ENCODE measurements at regions not wholly inside any gene's neighbourhood (a gene's known extent, or its start where the extent isn't known, plus 50 kb on each side); places are given as distances from the start of the nearest gene placed in this dataset.
"Not testable (repeated sequence)": the region's sequence is repeated elsewhere in the genome, so short reads cannot be mapped to it uniquely, and the experiment has no call there.

DNA sequence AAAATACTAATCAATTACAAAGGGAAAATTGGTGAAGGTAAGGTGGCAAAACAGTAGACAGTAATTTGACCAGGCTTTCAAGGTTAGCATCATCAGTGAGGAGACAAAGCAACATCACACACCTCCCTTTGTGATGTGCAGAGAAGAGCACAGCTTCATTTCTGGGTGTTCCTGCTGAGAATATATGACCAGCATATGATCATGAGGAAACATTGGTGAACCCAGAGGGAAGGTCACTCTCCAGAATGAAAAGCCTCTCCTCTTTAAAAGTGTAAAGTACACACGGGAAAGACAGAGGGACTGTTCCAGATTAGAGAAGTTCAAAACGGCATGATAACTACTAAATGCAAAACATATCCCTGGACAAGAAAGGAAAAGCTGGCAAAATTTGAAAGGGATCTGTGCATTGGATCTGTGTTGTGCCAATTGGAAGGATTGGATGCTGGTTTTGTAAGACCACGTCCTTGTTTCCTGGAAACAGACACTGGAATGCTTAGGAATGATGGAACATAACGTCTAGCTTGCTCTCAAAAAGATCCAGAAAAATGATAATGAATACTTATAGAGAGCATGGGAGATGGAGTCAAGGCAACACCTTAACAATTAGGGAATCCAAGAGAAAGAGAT lies 80.6 kb upstream of the MITF start:
- DNase-seq (ENCODE audit: low spot score in 2 of 2) (no peak), ATAC-seq (ENCODE audit: low read depth) (no peak)
- no peak overlapping the region for H3K4me3 Mint-ChIP-seq
- no peaks in the 10 kb centered on the region for H3K4me1 Mint-ChIP-seq
- peaks cover 1% of the 10 kb centered on the region for H3K27me3 Mint-ChIP-seq
- H3K27ac Mint-ChIP-seq: no peak overlapping the region
- H3K36me3 Mint-ChIP-seq: no peaks in the 10 kb centered on the region
- no peaks in the 10 kb centered on the region for H3K9me3 Mint-ChIP-seq

DNA sequence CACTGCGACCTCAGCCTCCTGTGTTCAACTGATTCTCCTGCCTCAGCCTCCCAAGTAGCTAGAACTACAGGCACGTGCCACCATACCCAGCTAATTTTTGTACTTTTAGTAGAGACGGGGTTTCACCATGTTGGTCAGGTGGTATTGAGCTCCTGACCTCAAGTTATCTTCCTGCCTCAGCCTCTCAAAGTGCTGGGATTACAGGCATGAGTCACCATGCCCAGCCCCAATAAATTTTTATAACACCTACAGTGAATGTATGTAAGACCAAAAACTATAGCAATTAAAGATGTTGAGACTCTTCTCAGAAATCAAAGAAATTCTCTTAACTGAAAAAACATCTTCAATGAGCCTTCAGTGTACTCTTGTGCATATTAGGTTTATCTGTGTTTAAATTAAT lies 82.2 kb upstream of the MITF start:
- H3K4me3 Mint-ChIP-seq; H3K36me3 Mint-ChIP-seq; H3K27me3 Mint-ChIP-seq; ATAC-seq (ENCODE audit: low read depth); H3K9me3 Mint-ChIP-seq; H3K4me1 Mint-ChIP-seq; H3K27ac Mint-ChIP-seq; DNase-seq (ENCODE audit: low spot score in 2 of 2): not testable (repeated sequence)

DNA sequence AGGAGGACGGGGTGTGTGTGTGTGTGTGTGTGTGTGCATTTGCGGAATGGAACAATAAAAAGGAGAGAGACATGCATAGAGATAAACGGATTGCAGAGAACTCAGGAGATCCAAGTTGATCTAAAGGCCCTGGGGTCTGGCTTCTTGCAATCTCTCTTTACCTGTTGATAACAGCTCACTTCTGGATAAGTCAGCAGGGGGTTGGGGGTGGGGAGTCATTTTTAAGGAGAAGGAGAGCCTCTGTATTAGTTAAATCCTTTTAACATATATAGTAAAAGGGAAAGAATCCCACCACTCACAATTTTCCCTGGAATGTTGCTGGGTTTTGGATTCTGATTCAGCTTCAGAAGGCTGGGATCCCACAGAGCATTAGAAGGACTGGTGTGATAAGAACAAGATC lies 87.5 kb upstream of the MITF start:
- ATAC-seq (ENCODE audit: low read depth): no peak
- DNase-seq (ENCODE audit: low spot score in 2 of 2): no peak
- Mint-ChIP-seq H3K27me3 (peaks cover 3% of the 10 kb centered on the region), H3K27ac (no peak overlapping the region), H3K4me3 (no peak overlapping the region), H3K9me3 (no peaks in the 10 kb centered on the region), H3K36me3 (no peaks in the 10 kb centered on the region), H3K4me1 (no peaks in the 10 kb centered on the region)

DNA sequence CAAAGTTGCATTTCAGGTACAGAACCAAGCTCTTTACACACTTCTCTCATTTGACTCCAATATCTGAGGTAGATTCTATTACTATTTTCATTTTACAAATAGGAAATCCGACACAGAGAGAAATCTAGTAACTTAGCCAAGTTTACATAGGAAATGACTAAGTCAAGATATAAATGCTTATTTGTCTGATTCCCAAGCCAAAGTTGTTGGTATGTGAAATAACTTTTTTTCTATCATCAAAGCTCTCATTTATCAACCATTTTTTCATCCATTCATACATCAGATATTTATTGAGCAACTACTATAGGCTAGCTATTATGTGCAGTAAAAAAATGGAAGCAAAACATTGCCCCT lies 89.2 kb upstream of the MITF start:
- Mint-ChIP-seq H3K9me3 (no peaks in the 10 kb centered on the region), H3K4me1 (no peaks in the 10 kb centered on the region), H3K4me3 (no peak overlapping the region), H3K36me3 (no peaks in the 10 kb centered on the region), H3K27me3 (peaks cover 3% of the 10 kb centered on the region), H3K27ac (no peak overlapping the region)
- DNase-seq (ENCODE audit: low spot score in 2 of 2): no peak
- no peak for ATAC-seq (ENCODE audit: low read depth)

DNA sequence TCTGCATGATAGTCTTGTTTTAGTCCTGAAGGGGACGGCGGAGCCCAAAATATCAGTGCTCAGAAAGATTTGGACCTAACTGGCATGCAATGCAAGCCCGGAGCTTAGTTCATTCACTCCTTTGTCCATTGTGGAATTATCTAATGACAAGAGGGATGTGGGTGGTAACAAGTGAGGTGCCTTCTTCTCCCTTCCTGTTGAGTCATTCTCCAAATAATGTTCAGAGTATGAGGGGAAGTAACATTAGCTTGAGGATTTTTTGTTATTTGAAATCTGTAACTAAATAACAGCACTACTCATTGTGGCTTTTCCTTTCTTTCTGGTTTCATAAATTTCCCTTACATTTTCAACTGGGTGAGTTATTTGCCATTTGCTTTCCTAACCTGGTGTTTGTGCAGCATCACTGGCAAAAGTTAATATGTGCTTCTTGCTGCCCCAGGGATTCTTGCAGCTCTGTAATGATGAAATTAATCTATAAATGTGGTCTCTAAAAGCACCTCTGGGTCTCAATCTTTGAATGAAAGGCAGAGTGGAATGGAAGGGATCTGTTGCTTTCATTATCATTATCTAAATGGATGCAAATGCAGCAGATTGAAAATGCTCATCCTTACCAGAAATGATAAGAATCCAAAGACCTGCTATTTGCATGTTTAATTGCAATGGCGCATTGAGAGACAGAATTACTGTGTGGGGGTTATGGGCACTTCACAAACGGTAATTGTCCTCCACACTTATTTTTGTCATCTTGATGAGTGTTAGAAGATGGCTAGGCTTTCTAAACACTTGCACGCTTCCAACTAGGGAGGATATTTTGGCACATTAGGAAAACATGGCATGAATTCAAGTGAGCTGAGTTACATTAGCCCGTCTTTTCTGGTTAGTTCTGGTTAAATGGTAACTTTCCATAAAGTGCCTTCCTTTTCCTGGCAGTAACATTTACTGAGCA lies 89.9 kb upstream of the MITF start:
- no peak overlapping the region for H3K27ac Mint-ChIP-seq
- peaks cover 3% of the 10 kb centered on the region for H3K27me3 Mint-ChIP-seq
- H3K36me3 Mint-ChIP-seq: no peaks in the 10 kb centered on the region
- no peak for DNase-seq (ENCODE audit: low spot score in 2 of 2)
- H3K9me3 Mint-ChIP-seq: no peaks in the 10 kb centered on the region
- H3K4me3 Mint-ChIP-seq: no peak overlapping the region
- no peak for ATAC-seq (ENCODE audit: low read depth)
- no peaks in the 10 kb centered on the region for H3K4me1 Mint-ChIP-seq

DNA sequence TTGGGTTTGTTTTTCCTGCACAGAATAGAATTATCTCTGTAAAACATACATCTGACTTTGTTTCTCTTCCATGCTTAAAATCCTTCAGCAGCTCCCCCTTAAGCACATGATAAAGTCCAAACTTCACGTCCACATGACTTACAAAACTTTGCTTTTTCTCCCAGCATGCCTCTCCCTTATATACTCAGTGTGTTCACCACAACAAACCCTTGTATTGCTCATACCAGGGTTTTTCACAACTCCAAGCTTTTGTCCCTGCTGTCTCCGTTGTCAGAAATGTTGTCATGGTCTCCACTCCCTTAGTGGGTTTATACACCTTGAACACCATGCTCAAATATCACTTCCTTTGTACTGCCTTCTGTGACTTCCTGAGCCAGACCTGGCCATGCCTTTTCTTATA lies 91.1 kb upstream of the MITF start:
- H3K36me3 Mint-ChIP-seq: no peaks in the 10 kb centered on the region
- peaks cover 3% of the 10 kb centered on the region for H3K27me3 Mint-ChIP-seq
- no peak overlapping the region for H3K27ac Mint-ChIP-seq
- no peaks in the 10 kb centered on the region for H3K9me3 Mint-ChIP-seq
- H3K4me1 Mint-ChIP-seq: no peaks in the 10 kb centered on the region
- no peak overlapping the region for H3K4me3 Mint-ChIP-seq
- ATAC-seq (ENCODE audit: low read depth) (no peak), DNase-seq (ENCODE audit: low spot score in 2 of 2) (no peak)

DNA sequence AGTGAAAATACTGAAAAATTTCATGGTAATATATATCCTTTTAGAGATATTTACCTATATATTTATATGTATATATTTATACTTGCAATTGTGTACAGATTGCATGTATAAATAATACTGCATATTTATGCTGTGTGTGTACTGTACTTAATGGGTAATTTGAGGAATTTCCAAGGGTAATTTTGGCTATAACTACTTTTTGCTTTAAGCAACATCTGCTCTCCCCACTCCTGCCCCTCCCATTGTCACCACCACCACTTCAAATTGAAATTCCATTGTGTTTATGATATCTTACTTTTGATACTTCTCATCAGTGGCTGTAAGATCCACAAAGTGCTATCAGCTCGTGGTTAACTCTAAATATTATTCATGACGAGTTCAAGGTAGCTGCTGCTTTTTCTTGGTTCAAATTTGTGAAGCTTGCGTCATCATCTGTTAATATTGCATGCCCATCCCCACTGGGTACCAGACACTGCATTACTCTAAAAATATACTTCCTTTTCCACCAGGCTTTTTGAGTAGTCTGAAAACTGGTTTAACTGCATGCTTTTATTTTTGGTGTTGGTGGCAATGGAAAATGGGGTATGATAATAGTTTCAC lies 91.7 kb upstream of the MITF start:
- no peak overlapping the region for H3K27ac Mint-ChIP-seq
- no peaks in the 10 kb centered on the region for H3K4me1 Mint-ChIP-seq
- H3K9me3 Mint-ChIP-seq: no peaks in the 10 kb centered on the region
- no peaks in the 10 kb centered on the region for H3K36me3 Mint-ChIP-seq
- peaks cover 3% of the 10 kb centered on the region for H3K27me3 Mint-ChIP-seq
- H3K4me3 Mint-ChIP-seq: no peak overlapping the region
- DNase-seq (ENCODE audit: low spot score in 2 of 2): no peak
- no peak for ATAC-seq (ENCODE audit: low read depth)

DNA sequence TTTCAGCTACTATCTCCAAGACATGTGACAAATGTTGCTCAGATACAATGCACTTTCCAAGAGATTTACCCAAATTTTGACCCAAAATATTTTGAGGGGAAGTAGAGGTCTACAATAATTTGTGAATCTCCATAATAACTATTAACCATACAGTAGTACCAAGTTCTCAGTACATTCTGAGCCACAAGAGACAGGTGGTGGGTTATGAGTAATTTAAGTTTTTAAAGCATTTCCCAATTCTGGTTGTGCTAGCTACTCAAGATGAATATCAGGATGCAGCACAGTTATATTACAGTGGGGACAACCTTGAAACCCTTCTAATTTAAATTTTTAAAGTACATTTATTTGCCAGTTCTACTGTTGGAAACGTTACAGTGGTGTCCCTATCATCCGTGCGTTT lies 92.2 kb upstream of the MITF start:
- peaks cover 3% of the 10 kb centered on the region for H3K27me3 Mint-ChIP-seq
- H3K9me3 Mint-ChIP-seq: no peaks in the 10 kb centered on the region
- H3K4me1 Mint-ChIP-seq: no peaks in the 10 kb centered on the region
- DNase-seq (ENCODE audit: low spot score in 2 of 2) (no peak), ATAC-seq (ENCODE audit: low read depth) (no peak)
- no peaks in the 10 kb centered on the region for H3K36me3 Mint-ChIP-seq
- no peak overlapping the region for H3K27ac Mint-ChIP-seq
- H3K4me3 Mint-ChIP-seq: no peak overlapping the region

DNA sequence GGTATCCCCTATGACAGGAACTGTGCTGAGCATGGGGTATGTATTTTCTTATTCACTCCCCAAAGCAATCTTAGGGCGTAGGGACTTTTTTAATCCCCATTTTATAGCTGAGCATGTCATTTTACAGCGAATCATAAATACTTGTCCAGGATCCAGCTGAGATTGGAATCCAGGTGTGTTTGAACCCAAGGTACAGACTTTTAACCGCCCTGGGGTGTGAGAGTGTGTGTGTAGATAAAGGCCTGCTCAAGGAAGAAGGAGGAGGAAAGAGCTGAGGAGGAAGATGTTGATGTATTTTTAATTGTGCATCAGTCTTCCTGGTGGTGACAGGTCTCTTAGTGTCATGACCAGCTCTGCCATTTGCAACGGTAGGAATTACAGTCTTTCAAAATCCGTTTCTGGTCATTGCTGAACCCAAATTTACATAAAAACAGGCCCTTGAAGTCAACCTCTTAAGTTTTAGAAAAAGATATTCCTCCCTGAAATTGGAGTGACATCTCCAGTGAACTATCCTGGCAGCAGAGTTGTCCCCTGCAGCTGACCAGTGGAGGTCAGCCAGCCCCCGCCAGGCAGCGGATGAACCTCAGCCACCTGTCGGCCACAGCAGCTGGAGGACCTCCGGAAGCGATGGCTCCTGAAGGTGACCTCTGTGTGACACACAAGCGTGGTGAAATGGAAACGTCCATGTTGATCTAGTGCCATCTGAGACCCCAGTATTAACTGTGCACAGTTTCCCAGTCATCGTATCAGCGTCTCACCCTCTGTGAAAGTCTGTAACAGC lies 92.8 kb upstream of the MITF start:
- H3K27ac Mint-ChIP-seq: no peak overlapping the region
- DNase-seq (ENCODE audit: low spot score in 2 of 2): no peak

DNA sequence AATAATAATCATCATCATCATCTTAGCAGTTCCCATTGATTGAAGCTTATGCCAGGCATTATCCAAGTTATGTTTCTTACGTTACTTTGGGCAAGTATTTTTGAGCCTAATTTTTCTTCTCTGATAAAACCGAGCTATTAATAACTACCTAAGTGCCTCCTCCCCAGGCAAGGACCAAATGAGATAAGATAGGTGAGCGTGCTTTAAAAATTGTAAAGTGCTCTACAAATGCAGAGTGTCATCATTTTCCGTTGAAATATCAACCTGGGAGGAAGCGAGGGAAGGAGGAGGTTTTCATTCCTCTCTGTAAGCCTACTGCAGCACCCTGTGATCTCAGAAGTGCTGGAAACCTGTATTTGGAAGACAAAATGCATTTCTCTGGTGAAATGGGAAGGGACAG lies 96.7 kb upstream of the MITF start:
- H3K27ac Mint-ChIP-seq: no peak overlapping the region
- no peaks in the 10 kb centered on the region for H3K27me3 Mint-ChIP-seq
- ATAC-seq (ENCODE audit: low read depth): no peak
- DNase-seq (ENCODE audit: low spot score in 2 of 2): no peak
- no peaks in the 10 kb centered on the region for H3K9me3 Mint-ChIP-seq
- no peaks in the 10 kb centered on the region for H3K4me1 Mint-ChIP-seq
- no peaks in the 10 kb centered on the region for H3K36me3 Mint-ChIP-seq
- no peak overlapping the region for H3K4me3 Mint-ChIP-seq

More for the DNA sequence above, 92.8 kb upstream of the MITF start:
- ATAC-seq (ENCODE audit: low read depth): no peak
- Mint-ChIP-seq H3K36me3 (no peaks in the 10 kb centered on the region), H3K4me1 (no peaks in the 10 kb centered on the region), H3K27me3 (peaks cover 3% of the 10 kb centered on the region), H3K9me3 (no peaks in the 10 kb centered on the region), H3K4me3 (no peak overlapping the region)

DNA sequence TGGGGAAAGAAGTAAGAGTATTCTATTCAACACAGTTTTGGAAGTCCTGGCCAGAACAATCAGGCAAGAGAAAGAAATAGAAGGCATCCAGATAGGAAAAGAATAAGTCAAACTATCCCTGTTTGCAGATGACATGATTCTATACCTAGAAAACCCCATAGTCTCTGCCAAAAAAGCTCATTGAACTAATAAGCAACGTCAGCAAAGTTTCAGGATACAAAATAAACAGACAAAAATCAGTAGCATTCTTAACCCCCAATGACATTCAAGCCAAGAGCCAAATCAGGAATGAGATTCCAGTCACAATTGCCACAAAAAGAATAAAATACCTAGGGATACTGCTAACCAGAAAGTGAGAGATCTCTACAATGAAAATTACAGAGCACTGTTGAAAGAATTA lies 99.4 kb upstream of the MITF start:
- H3K27ac Mint-ChIP-seq: no peak overlapping the region
- no peaks in the 10 kb centered on the region for H3K9me3 Mint-ChIP-seq
- no peaks in the 10 kb centered on the region for H3K36me3 Mint-ChIP-seq
- ATAC-seq (ENCODE audit: low read depth) (no peak), DNase-seq (ENCODE audit: low spot score in 2 of 2) (no peak)
- no peaks in the 10 kb centered on the region for H3K4me1 Mint-ChIP-seq
- H3K4me3 Mint-ChIP-seq: no peak overlapping the region
- H3K27me3 Mint-ChIP-seq: no peaks in the 10 kb centered on the region

DNA sequence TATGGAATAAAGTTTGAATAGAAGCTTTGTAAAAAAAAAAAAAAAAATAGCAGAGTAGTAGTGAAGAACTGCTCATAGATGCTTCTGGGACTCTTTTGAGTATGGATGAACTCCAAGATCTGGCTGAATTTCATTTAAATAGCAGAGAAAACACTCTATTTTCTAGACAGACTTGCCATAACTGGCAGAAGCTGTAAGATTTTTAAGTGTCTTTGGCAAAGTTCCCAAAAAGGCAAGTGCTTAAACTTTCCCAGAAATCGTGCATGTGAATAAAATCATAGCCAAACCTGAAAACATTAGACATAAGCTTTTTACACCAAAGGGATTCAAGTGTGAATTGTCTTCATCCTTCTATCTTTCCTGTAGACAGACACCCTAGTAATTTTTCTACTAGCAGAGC lies 110.3 kb upstream of the MITF start:
- H3K27ac Mint-ChIP-seq: no peak overlapping the region
- H3K4me3 Mint-ChIP-seq: no peak overlapping the region
- no peaks in the 10 kb centered on the region for H3K4me1 Mint-ChIP-seq
- no peaks in the 10 kb centered on the region for H3K27me3 Mint-ChIP-seq
- H3K9me3 Mint-ChIP-seq: peaks cover 19% of the 10 kb centered on the region
- H3K36me3 Mint-ChIP-seq: no peaks in the 10 kb centered on the region
- no peak for DNase-seq (ENCODE audit: low spot score in 2 of 2)
- no peak for ATAC-seq (ENCODE audit: low read depth)

DNA sequence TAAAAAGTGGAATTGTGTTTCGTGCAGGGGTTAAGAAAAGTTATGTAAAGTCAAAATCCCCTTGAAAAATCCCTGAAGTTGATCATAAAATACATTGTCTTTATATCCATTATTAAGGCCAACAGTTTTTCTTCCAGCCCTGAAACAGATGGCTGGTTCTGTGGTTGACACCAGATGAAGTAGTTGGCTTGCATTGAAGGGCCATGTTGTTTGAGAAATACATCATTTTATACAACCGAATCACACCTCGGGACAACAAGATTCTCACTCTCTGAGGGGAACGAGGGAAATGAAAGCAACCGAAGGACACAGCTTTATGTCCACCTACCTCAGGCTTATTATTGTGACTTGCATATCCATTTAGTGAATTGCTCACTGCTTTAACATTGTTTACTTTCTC lies 126.0 kb upstream of the MITF start:
- no peaks in the 10 kb centered on the region for H3K4me1 Mint-ChIP-seq
- H3K27ac Mint-ChIP-seq: no peak overlapping the region
- H3K36me3 Mint-ChIP-seq: no peaks in the 10 kb centered on the region
- H3K9me3 Mint-ChIP-seq: peaks cover 8% of the 10 kb centered on the region
- DNase-seq (ENCODE audit: low spot score in 2 of 2) (no peak), ATAC-seq (ENCODE audit: low read depth) (no peak)
- H3K27me3 Mint-ChIP-seq: no peaks in the 10 kb centered on the region
- H3K4me3 Mint-ChIP-seq: no peak overlapping the region

DNA sequence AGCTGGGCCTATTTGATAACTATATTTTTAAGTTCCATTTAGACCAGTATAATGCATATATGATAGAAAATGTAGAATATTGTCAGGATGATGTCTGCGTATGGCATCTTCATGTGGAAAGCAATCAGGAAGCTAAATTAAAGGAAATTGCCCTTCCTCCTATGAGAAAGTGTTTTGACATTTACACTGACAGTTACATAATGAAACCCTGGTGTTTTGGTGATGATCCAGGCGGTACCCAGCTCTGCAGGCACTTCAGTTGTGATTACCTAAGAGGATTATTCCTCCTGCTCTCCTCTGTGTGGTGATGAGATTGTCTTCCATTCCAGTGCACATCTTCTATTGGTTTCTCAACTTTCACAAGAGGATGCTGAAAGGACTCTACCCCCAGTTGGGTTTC lies 126.5 kb upstream of the MITF start:
- DNase-seq (ENCODE audit: low spot score in 2 of 2) (no peak), ATAC-seq (ENCODE audit: low read depth) (no peak)
- peaks cover 8% of the 10 kb centered on the region for H3K9me3 Mint-ChIP-seq
- H3K4me1 Mint-ChIP-seq: no peaks in the 10 kb centered on the region
- no peak overlapping the region for H3K27ac Mint-ChIP-seq
- H3K4me3 Mint-ChIP-seq: no peak overlapping the region
- no peaks in the 10 kb centered on the region for H3K36me3 Mint-ChIP-seq
- H3K27me3 Mint-ChIP-seq: no peaks in the 10 kb centered on the region
